ENCODE measurements at regions not wholly inside any gene's neighbourhood (a gene's known extent, or its start where the extent isn't known, plus 50 kb on each side); places are given as distances from the start of the nearest gene placed in this dataset.

DNA sequence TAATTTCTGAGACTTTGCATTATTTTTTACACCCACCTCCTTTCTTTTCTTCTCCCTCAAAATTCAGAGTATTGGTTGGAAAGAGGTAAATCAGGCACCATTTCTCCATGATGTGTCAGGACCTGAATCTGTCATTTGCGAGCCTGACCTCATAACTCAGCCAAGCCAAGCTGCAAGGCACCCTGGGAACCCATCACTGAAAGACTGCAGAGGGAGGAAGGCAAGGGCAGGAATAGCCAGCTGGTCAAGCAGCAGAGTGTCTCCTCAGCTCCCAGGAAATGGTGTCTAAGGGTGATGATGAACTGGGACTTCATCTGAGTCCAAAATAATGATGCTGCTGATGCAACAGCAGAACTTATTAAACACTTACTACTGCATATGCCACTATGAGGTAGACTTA, 556.6 kb downstream of the OMA1 start:
- Histone ChIP-seq H3K9ac (ENCODE audit: low read length) (no peak overlapping the region), H3K4me2 (ENCODE audit: low read length) (no peak overlapping the region), H4K20me1 (ENCODE audit: insufficient read depth, low read length) (no peaks in the 10 kb centered on the region), H3K36me3 (replicated peaks; ENCODE audit: low read depth, low read length) (no peaks in the 10 kb centered on the region), H3K4me1 (ENCODE audit: low read length) (peaks cover 11% of the 10 kb centered on the region), H3K27me3 (ENCODE audit: low read depth, low read length) (peaks cover 3% of the 10 kb centered on the region; the same call in 1 of the 2 replicates), H3K9me3 (ENCODE audit: insufficient read depth, low read length) (no peaks in the 10 kb centered on the region), H3K79me2 (ENCODE audit: low read length) (no peaks in the 10 kb centered on the region), H2AFZ (ENCODE audit: low read depth, low read length) (no peak overlapping the region), H3K27ac (ENCODE audit: low read length) (no peak overlapping the region), H3K4me3 (ENCODE audit: low read length) (no peak overlapping the region)
- no peak for TF ChIP-seq EZH2phosphoT487 (IDR thresholded peaks at IDR 0.05; ENCODE audit: low read depth)
- TF ChIP-seq, protein P1, sequence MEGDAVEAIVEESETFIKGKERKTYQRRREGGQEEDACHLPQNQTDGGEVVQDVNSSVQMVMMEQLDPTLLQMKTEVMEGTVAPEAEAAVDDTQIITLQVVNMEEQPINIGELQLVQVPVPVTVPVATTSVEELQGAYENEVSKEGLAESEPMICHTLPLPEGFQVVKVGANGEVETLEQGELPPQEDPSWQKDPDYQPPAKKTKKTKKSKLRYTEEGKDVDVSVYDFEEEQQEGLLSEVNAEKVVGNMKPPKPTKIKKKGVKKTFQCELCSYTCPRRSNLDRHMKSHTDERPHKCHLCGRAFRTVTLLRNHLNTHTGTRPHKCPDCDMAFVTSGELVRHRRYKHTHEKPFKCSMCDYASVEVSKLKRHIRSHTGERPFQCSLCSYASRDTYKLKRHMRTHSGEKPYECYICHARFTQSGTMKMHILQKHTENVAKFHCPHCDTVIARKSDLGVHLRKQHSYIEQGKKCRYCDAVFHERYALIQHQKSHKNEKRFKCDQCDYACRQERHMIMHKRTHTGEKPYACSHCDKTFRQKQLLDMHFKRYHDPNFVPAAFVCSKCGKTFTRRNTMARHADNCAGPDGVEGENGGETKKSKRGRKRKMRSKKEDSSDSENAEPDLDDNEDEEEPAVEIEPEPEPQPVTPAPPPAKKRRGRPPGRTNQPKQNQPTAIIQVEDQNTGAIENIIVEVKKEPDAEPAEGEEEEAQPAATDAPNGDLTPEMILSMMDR (IDR thresholded peaks at IDR 0.05; ENCODE audit: low read depth, low read length), result no peak

DNA sequence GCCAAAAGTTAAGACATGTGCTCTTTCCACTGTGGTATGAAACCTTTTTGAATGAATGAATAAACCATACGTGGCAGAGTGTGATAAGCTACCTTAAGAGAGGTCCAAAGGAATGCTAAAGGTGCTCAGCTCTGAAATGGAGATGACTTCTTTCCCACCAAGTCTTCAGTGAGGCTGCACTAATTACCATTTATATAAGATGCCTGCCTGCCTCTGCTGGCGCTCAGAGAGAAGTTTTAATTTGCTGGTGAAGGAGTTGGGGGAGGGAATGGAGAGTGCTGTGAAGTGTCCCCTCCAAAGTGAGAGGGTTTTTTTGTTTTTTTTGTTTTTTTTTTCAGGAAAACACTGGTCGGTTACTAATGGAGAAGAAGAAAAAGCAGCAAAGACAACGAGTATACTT, 559.0 kb downstream of the OMA1 start:
- TF ChIP-seq EZH2phosphoT487 (IDR thresholded peaks at IDR 0.05; ENCODE audit: low read depth), result no peak
- TF ChIP-seq, protein P1 (IDR thresholded peaks at IDR 0.05; ENCODE audit: low read depth, low read length), result no peak
- Histone ChIP-seq H2AFZ (ENCODE audit: low read depth, low read length) (no peak overlapping the region), H3K4me2 (ENCODE audit: low read length) (no peak overlapping the region), H3K36me3 (replicated peaks; ENCODE audit: low read depth, low read length) (no peaks in the 10 kb centered on the region), H3K27me3 (ENCODE audit: low read depth, low read length) (peaks cover 3% of the 10 kb centered on the region; the same call in 1 of the 2 replicates), H3K79me2 (ENCODE audit: low read length) (no peaks in the 10 kb centered on the region), H3K4me3 (ENCODE audit: low read length) (no peak overlapping the region), H3K4me1 (ENCODE audit: low read length) (peaks cover 11% of the 10 kb centered on the region), H3K27ac (ENCODE audit: low read length) (no peak overlapping the region), H3K9me3 (ENCODE audit: insufficient read depth, low read length) (no peaks in the 10 kb centered on the region), H3K9ac (ENCODE audit: low read length) (no peak overlapping the region), H4K20me1 (ENCODE audit: insufficient read depth, low read length) (no peaks in the 10 kb centered on the region)

DNA sequence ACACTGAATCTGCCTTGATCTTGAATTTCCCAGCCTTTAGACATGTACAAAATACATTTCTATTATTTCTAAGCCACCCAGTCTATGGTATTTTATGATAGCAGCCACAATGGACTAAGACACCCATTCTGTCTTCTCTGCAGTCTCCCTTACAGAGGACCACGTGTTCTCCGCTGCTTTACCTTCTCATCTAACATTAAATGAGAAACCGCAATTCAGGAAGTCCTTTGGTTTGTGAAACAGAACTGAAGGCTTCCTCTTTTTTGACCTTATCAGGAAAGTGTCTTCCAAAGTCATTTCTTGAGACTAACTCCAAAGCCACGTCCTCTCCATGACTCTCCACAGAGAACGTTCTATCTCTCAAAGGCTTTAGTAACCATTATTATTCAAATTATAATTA, 560.1 kb downstream of the OMA1 start:
- Histone ChIP-seq H3K4me3 (ENCODE audit: low read length) (no peak overlapping the region), H2AFZ (ENCODE audit: low read depth, low read length) (no peak overlapping the region), H3K4me2 (ENCODE audit: low read length) (0 out of 2 replicates have a peak overlapping the region, but pooled peaks have one; percentile 16), H3K9ac (ENCODE audit: low read length) (no peak overlapping the region), H3K27ac (ENCODE audit: low read length) (no peak overlapping the region), H3K27me3 (ENCODE audit: low read depth, low read length) (peaks cover 3% of the 10 kb centered on the region; the same call in 1 of the 2 replicates), H3K79me2 (ENCODE audit: low read length) (no peaks in the 10 kb centered on the region), H3K36me3 (replicated peaks; ENCODE audit: low read depth, low read length) (no peaks in the 10 kb centered on the region), H3K4me1 (ENCODE audit: low read length) (peaks cover 11% of the 10 kb centered on the region), H4K20me1 (ENCODE audit: insufficient read depth, low read length) (no peaks in the 10 kb centered on the region), H3K9me3 (ENCODE audit: insufficient read depth, low read length) (no peaks in the 10 kb centered on the region)
- TF ChIP-seq, protein P1 (IDR thresholded peaks at IDR 0.05; ENCODE audit: low read depth, low read length), result no peak
- no peak for TF ChIP-seq EZH2phosphoT487 (IDR thresholded peaks at IDR 0.05; ENCODE audit: low read depth)

DNA sequence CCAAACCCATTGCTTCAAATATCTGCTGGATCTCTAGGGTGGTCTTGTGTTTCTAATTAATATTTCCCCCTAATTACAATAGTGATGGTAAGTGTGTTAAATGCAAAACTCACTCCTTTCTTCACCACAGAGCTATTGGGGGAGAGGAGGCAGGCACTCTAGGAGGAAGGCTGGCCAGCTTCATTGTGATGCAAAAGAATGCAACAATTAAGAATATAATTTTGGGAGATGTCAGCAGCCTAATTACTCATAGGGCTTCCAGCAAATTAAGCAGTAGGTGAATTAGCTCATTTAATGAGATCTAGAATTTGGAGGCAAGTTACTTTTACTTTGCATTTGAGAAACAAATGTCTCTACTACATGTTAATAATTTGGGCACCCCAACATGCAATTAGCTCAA, 560.4 kb upstream of the DAB1 start:
- H3K4me1 ChIP-seq (ENCODE audit: low read length), result peaks cover 11% of the 10 kb centered on the region
- H3K27ac ChIP-seq (ENCODE audit: low read length), result no peak overlapping the region
- H2AFZ ChIP-seq (ENCODE audit: low read depth, low read length), result no peak overlapping the region
- no peak overlapping the region for H3K9ac ChIP-seq (ENCODE audit: low read length)
- H3K79me2 ChIP-seq (ENCODE audit: low read length), result no peaks in the 10 kb centered on the region
- no peak overlapping the region for H3K4me3 ChIP-seq (ENCODE audit: low read length)
- H4K20me1 ChIP-seq (ENCODE audit: insufficient read depth, low read length), result no peaks in the 10 kb centered on the region
- TF ChIP-seq, protein P1 (IDR thresholded peaks at IDR 0.05; ENCODE audit: low read depth, low read length), result no peak
- TF ChIP-seq EZH2phosphoT487 (IDR thresholded peaks at IDR 0.05; ENCODE audit: low read depth), result no peak
- H3K36me3 ChIP-seq (replicated peaks; ENCODE audit: low read depth, low read length), result no peaks in the 10 kb centered on the region
- peaks cover 3% of the 10 kb centered on the region; the same call in 1 of the 2 replicates for H3K27me3 ChIP-seq (ENCODE audit: low read depth, low read length)
- no peaks in the 10 kb centered on the region for H3K9me3 ChIP-seq (ENCODE audit: insufficient read depth, low read length)
- no peak overlapping the region for H3K4me2 ChIP-seq (ENCODE audit: low read length)
